NCI-H748 (cell line): ENCODE measurements at regions not wholly inside any gene's neighbourhood (a gene's known extent, or its start where the extent isn't known, plus 50 kb on each side); places are given as distances from the start of the nearest gene placed in this dataset.
A peak's percentile ranks its signal among the peaks of the same experiment; 100 is the strongest.

Source experiments
- DNase-seq: peaks from one replicate; lab custom pipeline; 2025; ENCODE audit not compliant: unreplicated experiment; lab: John Stamatoyannopoulos, UW

GRCh38 chr10:108187408-108188012 lies 1023.0 kb upstream of the SORCS1 start:
- DNase-seq, result no peak

GRCh38 chr10:108184114-108184513 lies 1019.6 kb upstream of the SORCS1 start:
- DNase-seq, result no peak

DNA sequence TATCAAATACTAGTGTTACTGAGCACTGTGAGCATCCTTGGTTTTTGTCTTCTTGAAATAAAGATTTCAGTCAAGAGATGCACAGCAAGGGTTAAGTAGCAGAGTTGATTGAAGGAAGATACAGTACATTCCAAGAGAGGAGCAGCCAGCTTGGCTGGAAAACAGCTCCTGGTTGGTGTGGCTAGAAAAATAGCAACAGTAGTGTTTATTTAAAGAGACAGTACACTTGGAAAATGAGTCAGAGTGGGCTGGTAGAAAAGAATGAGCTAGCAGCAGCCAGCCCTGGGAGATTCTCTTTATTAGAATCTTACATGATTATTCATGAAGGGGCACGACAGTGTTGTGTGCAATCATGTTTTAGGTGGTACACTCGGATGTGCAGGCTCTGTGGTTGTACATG lies 1016.4 kb upstream of the SORCS1 start:
- no peak for DNase-seq

DNA sequence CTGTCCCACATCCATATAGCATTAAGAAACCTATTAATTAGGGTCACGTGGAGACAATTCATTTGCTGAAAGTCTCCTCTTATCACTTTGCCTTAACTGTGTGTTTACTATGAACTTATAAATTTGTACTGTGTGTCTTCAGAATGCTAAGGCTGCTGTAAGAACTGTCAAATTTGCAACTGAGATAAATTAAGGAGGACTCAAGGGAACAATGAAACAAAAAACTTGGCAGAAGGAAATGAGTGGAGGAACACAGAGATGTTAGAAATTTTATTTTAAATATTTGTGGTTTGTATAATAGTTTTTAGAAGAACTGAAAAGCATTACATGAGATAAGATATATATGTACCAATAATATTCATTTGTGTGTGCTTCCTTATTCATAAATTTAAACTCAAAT lies 1005.3 kb upstream of the SORCS1 start:
- DNase-seq, result no peak

DNA sequence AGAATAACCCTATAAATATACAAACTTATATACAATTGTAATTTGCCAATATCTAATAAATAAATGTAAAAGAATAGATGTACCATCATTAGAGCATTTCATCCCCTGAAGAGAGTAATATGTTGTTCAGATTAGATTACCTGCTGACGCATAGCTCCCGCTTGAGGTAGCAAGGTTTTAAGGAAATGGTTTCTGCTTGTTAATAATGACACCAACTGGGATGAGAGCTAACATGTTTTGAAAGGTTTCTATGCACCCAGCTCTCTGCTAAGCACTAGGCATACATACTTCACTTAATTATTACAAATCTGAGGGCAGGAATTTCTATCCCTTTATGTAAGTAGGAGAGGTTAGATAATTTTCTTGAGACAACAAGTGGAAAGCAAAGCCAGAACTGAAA lies 1003.3 kb upstream of the SORCS1 start:
- DNase-seq, result no peak

DNA sequence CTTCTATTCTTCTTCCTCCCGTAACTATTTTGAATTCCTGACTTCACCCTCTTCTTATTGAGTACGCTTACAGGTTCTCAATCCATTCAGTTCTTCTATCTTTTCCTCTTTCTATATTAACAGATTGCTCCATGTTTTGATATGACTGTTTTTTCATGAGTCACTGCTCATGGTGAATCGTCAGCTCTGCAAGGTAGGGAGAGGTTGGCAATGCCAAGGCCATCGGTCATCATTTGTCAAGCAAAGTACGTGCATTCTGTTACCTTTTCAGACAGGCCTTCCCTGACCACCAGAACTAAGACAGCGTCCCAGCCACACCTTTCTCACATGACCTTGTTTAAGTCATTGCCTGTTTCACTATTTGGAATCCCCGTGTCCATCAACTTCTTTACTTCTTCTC lies 1001.9 kb upstream of the SORCS1 start:
- DNase-seq, result no peak

DNA sequence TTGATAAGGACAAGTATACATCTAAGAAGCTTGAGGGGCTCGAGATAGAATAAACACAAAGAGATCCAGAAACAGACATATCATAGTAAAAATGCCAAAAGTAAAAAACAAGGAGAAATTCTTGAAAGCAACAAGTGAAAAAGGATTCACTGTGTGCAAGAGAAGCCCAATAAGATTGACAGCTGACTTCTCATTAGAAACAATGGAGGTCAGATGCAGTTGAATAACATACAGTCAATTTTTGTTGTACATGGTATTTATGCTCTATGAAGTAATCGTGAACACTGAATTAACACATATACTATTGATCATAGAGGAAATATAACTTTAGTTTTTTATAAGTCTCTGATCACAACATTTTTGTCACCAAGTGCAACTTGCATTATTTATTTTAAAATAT lies 982.8 kb upstream of the SORCS1 start:
- no peak for DNase-seq

GRCh38 chr10:108141064-108141463 lies 976.6 kb upstream of the SORCS1 start:
- no peak for DNase-seq

- peak; percentile 59 for DNase-seq
Observed at GRCh38 chr10:108132303-108132702, 967.8 kb upstream of the SORCS1 start.

GRCh38 chr10:108130575-108130974 lies 966.1 kb upstream of the SORCS1 start:
- no peak for DNase-seq

DNA sequence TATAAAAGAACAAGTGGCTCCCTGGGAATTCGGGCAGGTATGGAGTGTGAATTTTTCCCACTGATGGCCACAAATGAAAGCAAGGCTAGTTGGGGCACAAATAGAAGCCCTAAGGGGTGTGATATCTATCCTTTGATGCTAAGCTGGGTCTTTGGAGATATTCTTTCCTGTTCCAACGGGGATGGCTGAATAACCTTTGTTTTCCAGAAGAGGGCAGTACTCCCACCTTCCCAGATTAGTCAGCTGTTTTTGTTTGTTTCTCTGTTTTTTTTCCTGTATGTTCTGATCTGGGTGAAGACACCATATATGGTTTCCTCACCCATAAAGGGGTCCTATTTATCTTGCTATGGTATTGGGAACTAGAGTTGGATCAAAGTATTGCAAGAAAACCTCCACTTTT lies 947.7 kb upstream of the SORCS1 start:
- peak; percentile 7 for DNase-seq

GRCh38 chr10:108104551-108105156 lies 940.1 kb upstream of the SORCS1 start:
- no peak for DNase-seq

GRCh38 chr10:108097258-108097657 lies 932.8 kb upstream of the SORCS1 start:
- DNase-seq, result no peak

DNA sequence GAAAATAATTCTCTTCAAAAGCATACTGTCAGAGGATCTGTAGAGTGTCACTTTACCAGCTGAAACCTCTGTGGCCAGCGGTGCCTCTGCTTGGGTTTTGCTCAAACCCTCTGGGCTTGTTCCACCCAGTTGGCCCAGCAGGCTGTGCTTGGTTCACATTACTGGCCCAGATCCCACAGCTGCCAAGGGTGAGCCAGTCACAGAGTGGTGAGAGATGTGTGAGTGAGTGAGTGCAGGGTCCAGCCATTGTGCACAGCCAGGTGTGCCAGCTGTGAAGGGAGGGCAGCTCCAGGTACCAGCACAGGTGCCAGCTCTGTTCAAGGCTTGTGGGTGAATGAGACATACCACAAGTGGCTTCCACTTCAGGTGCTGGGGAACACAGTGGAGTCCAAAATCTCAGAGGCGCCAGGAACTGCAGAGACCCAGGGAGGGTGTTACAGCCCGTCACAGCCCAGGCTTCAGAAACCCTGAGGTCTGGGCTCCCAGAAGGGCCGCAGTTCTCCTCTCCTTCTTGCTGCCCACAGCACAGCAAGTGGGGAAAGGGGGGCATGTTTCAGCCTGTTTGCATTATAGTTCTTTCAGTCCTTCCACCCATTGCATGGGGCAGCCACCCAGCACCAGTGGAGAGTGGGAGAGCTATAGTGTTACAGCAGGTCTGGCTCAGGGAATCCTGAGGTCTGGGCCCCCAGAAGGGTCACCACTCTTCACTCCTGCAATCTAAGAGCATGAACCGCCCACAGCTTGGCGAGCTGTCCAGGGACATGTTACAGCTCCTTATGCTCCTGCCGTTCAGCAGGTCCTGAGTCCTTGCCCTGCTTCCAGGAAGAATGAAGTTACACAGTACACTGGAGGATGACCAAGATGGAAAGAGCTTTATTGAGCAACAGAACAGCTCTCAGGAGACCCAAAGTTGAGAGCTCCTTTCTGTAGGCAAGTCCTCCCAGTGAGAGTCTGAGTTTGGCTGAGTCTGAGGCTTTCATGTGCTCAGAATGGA lies 931.7 kb upstream of the SORCS1 start:
- no peak for DNase-seq

- DNase-seq, result no peak
Observed at GRCh38 chr10:108090476-108091215, 926.1 kb upstream of the SORCS1 start.

DNA sequence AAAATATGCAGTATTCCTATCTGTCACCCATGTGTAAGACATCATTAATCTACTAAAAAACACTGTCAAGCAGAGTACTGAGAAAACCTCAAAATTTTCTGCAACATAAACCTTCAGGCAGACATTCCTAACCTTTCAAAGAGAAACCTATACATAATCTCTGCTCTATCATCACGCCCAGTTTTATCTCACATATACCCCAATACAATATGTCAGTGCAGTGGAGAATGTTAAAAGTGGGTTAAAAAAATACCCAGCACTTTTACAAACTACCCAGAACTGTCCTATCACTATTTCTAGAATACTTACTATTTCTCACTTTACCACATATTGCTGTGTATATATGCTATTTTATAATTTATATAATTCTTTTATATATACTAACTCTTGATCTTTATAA lies 922.0 kb upstream of the SORCS1 start:
- DNase-seq, result no peak

DNA sequence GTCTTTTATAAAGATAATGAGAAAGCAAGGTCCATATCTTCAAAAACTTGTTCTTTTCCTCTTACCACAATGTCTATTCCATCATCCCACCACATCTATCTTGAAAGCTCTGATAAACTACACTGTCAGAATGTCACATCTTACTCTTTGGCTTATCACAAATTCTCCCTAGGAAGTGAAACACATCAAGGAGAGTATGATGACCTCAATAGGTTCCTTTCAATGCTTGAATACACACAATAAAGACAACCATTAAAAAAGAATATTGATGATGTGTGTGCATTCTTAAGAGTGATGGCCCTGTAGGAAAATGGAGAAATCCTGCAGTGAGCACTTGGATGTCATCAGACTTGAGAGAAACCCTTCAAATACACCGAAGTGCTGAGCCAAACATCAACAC lies 918.1 kb upstream of the SORCS1 start:
- DNase-seq, result no peak

DNA sequence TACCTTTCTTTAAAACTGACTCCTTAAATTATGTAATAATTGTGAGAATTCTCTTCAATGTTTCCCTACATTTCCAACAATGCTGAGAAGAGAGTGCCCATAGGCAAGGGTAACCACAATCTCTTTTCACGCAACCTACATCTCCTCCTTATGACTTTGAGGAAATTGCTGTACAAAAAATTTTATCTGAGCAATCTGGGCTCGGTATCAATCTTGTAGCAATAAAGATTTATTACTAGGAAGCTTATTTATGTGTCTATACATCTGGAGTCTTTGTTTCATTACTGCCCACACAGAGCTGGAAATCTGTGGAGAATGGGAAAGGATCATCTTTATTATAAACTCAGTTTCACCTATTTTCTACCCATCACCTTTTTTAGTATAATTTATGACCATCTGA lies 913.8 kb upstream of the SORCS1 start:
- no peak for DNase-seq

DNA sequence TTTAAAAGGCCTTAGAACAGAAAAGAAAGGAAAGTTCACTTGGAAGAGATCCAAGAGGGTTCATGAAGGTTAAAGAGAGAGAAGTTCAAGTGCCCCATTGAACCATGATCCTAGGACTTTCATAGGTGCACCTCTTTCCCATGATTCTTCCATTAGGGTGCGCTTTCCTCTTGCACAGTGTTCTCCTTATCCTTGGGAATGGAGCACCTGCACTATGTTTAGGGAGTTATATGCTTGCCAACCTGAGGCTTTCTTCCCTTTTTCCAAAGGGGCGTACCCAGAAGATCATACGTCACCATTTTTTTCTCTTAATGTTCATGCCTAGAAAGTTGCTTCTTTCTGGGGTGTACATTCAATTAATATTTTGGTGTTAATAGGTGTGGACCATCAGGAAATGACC lies 908.0 kb upstream of the SORCS1 start:
- DNase-seq, result no peak

- no peak for DNase-seq
Observed at GRCh38 chr10:108070789-108071188, 906.3 kb upstream of the SORCS1 start.

DNA sequence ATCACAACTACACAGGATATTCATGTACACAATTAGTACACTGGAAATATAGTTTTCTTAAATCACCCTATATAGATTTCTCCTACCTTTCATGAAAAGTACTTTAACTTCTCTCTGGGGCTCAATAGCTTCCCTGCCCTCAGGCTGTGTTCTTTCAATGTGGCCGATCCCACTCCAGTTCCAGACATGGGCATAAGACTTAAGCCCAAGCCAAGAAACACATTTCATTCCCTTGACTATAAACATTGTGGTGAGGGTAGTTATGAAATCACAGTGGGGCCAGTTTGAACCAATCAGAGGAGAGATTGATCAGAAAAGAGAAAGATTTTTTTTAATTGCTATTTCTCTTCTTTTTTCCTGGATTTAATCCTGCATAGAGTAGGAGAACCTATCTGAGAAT lies 904.6 kb upstream of the SORCS1 start:
- DNase-seq, result no peak
